A673 (cell line): ENCODE measurements at regions not wholly inside any gene's neighbourhood (a gene's known extent, or its start where the extent isn't known, plus 50 kb on each side); places are given as distances from the start of the nearest gene placed in this dataset.

ENCODE experiments used
- BruUV-seq: library from RNA; stranded (reverse); fragments of 400-500 nt; replicated peaks from 2 replicates; lab custom pipeline; 2021; lab: Mats Ljungman, UMichigan
- CTCF ChIA-PET: fragments of 300-600 bp; sonication (Branson Sonifier 250); formaldehyde crosslinking; loops from one replicate; lab custom pipeline; 2022; ENCODE audit warnings: antibody characterized with exemption; lab: Charles Lee
- POLR2A ChIA-PET: fragments of 300-600 bp; sonication (Branson Sonifier 250); formaldehyde crosslinking; loops from one replicate; lab custom pipeline; 2022; ENCODE audit warnings: antibody characterized with exemption; ENCODE audit not compliant: low non-redundant PET; lab: Charles Lee
- DNase-seq: peaks from one replicate; pipeline ENCODE4 v3.0.0-alpha.2; 2015; ENCODE audit warnings: low spot score
- H3K27ac ChIP-seq: fragments of 200-600 bp; sonication (generic); 2 replicates; pipeline ENCODE4 v1.5.1; 2016; ENCODE audit warnings: mixed run types, low read depth, mild to moderate bottlenecking, mixed read lengths, antibody characterized with exemption, low read length; ENCODE audit not compliant: poor library complexity, severe bottlenecking
- H3K27me3 ChIP-seq: fragments of 200-600 bp; sonication (generic); replicated peaks from 2 replicates; pipeline ENCODE4 v1.6.1; 2017; ENCODE audit warnings: mixed run types, low read depth, mild to moderate bottlenecking, mixed read lengths, antibody characterized with exemption, low read length; ENCODE audit not compliant: insufficient read depth, poor library complexity
- H3K36me3 ChIP-seq: fragments of 200-600 bp; sonication (generic); 2 replicates; pipeline ENCODE4 v1.6.1; 2016; ENCODE audit warnings: mixed run types, mild to moderate bottlenecking, mixed read lengths, antibody characterized with exemption, low read length; ENCODE audit not compliant: insufficient read depth, poor library complexity, severe bottlenecking
- H3K4me1 ChIP-seq: fragments of 200-600 bp; sonication (generic); 2 replicates; pipeline ENCODE4 v1.6.1; 2017; ENCODE audit warnings: mixed run types, mild to moderate bottlenecking, mixed read lengths, antibody characterized with exemption, low read length; ENCODE audit not compliant: insufficient read depth, poor library complexity, severe bottlenecking
- H3K4me3 ChIP-seq: fragments of 200-600 bp; sonication (generic); 2 replicates; pipeline ENCODE4 v1.5.1; 2016; ENCODE audit warnings: low read depth, mixed run types, mild to moderate bottlenecking, mixed read lengths, low read length; ENCODE audit not compliant: poor library complexity, severe bottlenecking
- H3K9me3 ChIP-seq: fragments of 200-600 bp; sonication (generic); 2 replicates; pipeline ENCODE4 v1.6.1; 2016; ENCODE audit warnings: mixed run types, low read depth, mild to moderate bottlenecking, mixed read lengths, antibody characterized with exemption, low read length; ENCODE audit not compliant: poor library complexity, severe bottlenecking
- EZH2 ChIP-seq: fragments of 200-600 bp; sonication (generic); IDR thresholded peaks from 2 replicates; pipeline ENCODE4 v1.6.1; 2017; ENCODE audit warnings: borderline replicate concordance, low read depth, mild to moderate bottlenecking, mixed read lengths, antibody characterized with exemption, low read length; ENCODE audit not compliant: poor library complexity, severe bottlenecking
- intact Hi-C: fragments of 100-400 bp; cut with micrococcal nuclease; formaldehyde crosslinking; loops from one replicate; pipeline ENCODE4 v1.10.0; 2022; ENCODE audit not compliant: unreplicated experiment
- TF ChIP-seq, protein P1 (sequence below): fragments of 300-800, 200-600 bp; sonication (generic); conservative IDR thresholded peaks from 2 replicates; pipeline ENCODE4 v1.5.1; 2017; ENCODE audit warnings: low read depth, mild to moderate bottlenecking, antibody characterized with exemption, low read length, moderate library complexity, mixed read lengths

DNA sequence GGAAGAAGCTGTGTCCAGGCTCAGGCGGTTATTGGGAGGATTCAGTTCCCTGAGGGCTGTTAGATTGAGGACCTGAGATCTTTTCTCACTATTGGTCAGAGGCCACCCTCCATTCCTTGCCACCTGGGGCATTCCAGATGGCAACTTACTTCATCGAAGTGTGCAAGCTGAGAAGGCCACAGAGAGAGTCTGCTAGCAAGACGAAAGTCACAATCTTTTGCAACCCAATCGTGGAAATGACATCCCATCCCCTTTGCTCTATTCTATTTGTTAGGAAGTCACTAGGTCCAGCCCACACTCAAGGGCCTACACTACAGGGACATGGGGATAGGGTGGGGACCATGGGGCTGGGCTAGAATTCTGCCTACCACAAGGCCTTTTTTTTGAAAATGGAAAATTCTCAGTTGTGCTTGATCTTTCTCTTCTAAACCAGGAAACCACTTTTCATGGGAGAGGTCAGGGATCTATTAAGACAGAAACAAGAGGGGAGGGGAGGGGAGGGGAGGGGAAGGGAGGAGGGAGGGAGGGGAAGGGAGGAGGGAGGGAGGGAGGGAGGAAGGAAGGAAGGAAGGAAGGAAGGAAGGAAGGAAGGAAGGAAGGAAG, 217.2 kb downstream of the BCAS1 start:
- Histone ChIP-seq H3K4me3 (no peak overlapping the region), H3K36me3 (no peaks in the 10 kb centered on the region), H3K27ac (peak overlapping the region; percentile 49), H3K27me3 (no peaks in the 10 kb centered on the region), H3K4me1 (peaks cover 27% of the 10 kb centered on the region), H3K9me3 (no peaks in the 10 kb centered on the region)
- TF ChIP-seq, protein P1, sequence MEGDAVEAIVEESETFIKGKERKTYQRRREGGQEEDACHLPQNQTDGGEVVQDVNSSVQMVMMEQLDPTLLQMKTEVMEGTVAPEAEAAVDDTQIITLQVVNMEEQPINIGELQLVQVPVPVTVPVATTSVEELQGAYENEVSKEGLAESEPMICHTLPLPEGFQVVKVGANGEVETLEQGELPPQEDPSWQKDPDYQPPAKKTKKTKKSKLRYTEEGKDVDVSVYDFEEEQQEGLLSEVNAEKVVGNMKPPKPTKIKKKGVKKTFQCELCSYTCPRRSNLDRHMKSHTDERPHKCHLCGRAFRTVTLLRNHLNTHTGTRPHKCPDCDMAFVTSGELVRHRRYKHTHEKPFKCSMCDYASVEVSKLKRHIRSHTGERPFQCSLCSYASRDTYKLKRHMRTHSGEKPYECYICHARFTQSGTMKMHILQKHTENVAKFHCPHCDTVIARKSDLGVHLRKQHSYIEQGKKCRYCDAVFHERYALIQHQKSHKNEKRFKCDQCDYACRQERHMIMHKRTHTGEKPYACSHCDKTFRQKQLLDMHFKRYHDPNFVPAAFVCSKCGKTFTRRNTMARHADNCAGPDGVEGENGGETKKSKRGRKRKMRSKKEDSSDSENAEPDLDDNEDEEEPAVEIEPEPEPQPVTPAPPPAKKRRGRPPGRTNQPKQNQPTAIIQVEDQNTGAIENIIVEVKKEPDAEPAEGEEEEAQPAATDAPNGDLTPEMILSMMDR, result no peak
- no peak for TF ChIP-seq EZH2
- intact Hi-C loops, result no loop called here
- DNase-seq, result peak; percentile 64
- CTCF ChIA-PET, result no interaction called here
- POLR2A ChIA-PET, result no interaction called here
- BruUV-seq, result no TSS peak

DNA sequence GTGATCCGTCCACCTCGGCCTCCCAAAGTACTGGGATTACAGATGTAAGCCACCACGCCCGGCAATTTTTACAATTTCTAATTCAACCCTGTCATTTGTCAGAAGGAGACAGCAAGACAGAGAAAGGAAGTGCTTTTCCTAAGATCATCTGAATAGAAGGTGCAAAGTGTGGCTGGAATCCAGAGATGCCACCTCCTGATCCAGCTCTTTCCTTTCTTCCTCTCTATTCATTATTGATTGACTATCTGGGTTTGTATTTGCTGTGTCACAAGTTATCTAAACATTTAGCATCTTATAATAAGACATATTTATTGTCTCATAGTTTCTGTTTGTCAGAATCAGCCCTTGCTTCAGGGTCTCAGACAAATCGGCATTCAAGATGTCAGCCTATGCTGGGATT, 217.7 kb downstream of the BCAS1 start:
- H3K4me3 ChIP-seq, result no peak overlapping the region
- no peak for TF ChIP-seq EZH2
- TF ChIP-seq, protein P1, result no peak
- no TSS peak for BruUV-seq
- H3K27me3 ChIP-seq, result no peaks in the 10 kb centered on the region
- H3K36me3 ChIP-seq, result no peaks in the 10 kb centered on the region
- POLR2A ChIA-PET, result no interaction called here
- H3K9me3 ChIP-seq, result no peaks in the 10 kb centered on the region
- H3K27ac ChIP-seq, result peak overlapping the region; percentile 49
- CTCF ChIA-PET, result no interaction called here
- DNase-seq, result no peak
- peaks cover 22% of the 10 kb centered on the region for H3K4me1 ChIP-seq
- intact Hi-C loops, result no loop called here

DNA sequence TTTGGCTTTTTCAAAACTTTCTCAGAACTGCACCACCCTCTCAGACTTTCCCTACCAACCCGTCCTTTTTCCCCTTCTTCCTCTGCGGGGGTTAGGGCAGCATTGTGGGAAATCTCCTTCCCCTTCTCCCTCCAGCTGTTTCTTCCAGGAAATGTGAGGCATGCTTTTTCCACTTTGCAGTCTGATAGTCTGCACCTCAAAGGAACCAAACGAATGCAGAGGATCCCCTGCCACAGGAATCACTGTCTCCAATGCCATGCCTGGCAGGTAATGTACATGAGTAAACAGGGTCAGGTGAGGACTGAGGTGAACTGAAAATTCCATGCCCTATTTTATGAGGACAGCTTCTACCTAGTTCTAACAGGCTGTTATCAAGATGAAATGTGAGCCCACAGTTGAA, 218.4 kb downstream of the BCAS1 start:
- DNase-seq, result no peak
- Histone ChIP-seq H3K36me3 (no peaks in the 10 kb centered on the region), H3K9me3 (no peaks in the 10 kb centered on the region), H3K4me3 (no peak overlapping the region), H3K4me1 (peaks cover 19% of the 10 kb centered on the region), H3K27me3 (no peaks in the 10 kb centered on the region), H3K27ac (no peak overlapping the region)
- CTCF ChIA-PET, result no interaction called here
- POLR2A ChIA-PET, result no interaction called here
- intact Hi-C loops, result no loop called here
- no TSS peak for BruUV-seq
- TF ChIP-seq, protein P1, result no peak
- TF ChIP-seq EZH2, result no peak
